Mucosa of descending colon (tissue), 3 donors: ENCODE measurements at regions not wholly inside any gene's neighbourhood (a gene's known extent, or its start where the extent isn't known, plus 50 kb on each side); places are given as distances from the start of the nearest gene placed in this dataset.

Experiments
- ATAC-seq: fragments of 200-7000 bp; cut with Tn5 transposase; one replicate; pipeline ENCODE4 v1.9.1; 2020; ENCODE audit warnings: mild to moderate bottlenecking, moderate library complexity
- DNase-seq, 3 donors: peaks; one replicate each; pipeline ENCODE4 v3.0.0-alpha.2; 2020
- H3K36me3 ChIP-seq: fragments of 200-600 bp; one replicate; pipeline ENCODE4 v1.8.0; 2021; ENCODE audit warnings: low read depth, mild to moderate bottlenecking
- H3K4me1 ChIP-seq: fragments of 200-600 bp; one replicate; pipeline ENCODE4 v1.8.0; 2021; ENCODE audit warnings: low read depth, mild to moderate bottlenecking
- H3K4me3 ChIP-seq: fragments of 200-600 bp; one replicate; pipeline ENCODE4 v1.8.0; 2021; ENCODE audit warnings: mild to moderate bottlenecking
- H3K9me3 ChIP-seq: fragments of 200-600 bp; one replicate; pipeline ENCODE4 v1.8.0; 2021; ENCODE audit warnings: mild to moderate bottlenecking
- intact Hi-C, 2 donors: fragments of 100-400 bp; cut with DNase I in 1 of 2; cut with micrococcal nuclease in 1 of 2; formaldehyde crosslinking; loops; one replicate each; pipeline versions ENCODE4 v1.11.0 to v1.11.1; 2022; cut with DNase I, micrococcal nuclease
- TF ChIP-seq, protein P1 (sequence below): fragments of 200-600 bp; IDR thresholded peaks from one replicate; pipeline ENCODE4 v1.8.0; 2022; ENCODE audit warnings: antibody characterized with exemption, mild to moderate bottlenecking
- donor health status: DM: no; HTN: no; CAD: no; lungs with moderate emphysema.
- donor health status: DM: no; HTN: no; CAD: no.
- donor health status: DM: no; HTN: yes; CAD: no.

DNA sequence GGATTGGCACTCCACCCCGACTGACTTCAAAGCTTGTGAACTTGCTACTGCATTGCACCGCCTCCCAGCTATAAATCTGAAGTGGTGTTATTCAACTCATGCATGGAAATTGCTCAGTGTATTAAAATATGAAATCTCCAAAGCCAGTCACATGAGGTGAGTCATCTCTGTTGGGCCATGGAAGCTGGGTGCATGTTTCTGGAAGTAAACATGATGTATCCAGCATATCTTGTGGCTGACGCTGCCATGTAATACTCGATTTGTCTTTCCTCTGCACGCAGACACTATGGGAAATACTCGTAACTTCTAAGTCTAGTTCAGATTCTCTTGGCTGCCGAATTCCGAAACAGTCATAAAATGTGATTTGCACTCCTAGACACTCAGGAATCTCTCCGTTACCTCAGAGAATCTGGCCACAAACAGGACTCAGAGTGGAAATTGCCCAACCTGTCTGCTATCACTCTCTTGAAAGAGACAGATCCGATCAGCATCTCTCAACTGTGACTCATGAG lies 154.9 kb upstream of the MPPED2 start:
- ATAC-seq = peak; percentile 48
- peak in 1 of 3 donors; percentile 48 for DNase-seq
- intact Hi-C loops = no loop called here
- Histone ChIP-seq H3K9me3 (no peaks in the 10 kb centered on the region), H3K4me1 (no peaks in the 10 kb centered on the region), H3K4me3 (no peak overlapping the region), H3K36me3 (no peaks in the 10 kb centered on the region)
- TF ChIP-seq, protein P1, sequence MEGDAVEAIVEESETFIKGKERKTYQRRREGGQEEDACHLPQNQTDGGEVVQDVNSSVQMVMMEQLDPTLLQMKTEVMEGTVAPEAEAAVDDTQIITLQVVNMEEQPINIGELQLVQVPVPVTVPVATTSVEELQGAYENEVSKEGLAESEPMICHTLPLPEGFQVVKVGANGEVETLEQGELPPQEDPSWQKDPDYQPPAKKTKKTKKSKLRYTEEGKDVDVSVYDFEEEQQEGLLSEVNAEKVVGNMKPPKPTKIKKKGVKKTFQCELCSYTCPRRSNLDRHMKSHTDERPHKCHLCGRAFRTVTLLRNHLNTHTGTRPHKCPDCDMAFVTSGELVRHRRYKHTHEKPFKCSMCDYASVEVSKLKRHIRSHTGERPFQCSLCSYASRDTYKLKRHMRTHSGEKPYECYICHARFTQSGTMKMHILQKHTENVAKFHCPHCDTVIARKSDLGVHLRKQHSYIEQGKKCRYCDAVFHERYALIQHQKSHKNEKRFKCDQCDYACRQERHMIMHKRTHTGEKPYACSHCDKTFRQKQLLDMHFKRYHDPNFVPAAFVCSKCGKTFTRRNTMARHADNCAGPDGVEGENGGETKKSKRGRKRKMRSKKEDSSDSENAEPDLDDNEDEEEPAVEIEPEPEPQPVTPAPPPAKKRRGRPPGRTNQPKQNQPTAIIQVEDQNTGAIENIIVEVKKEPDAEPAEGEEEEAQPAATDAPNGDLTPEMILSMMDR = no peak

DNA sequence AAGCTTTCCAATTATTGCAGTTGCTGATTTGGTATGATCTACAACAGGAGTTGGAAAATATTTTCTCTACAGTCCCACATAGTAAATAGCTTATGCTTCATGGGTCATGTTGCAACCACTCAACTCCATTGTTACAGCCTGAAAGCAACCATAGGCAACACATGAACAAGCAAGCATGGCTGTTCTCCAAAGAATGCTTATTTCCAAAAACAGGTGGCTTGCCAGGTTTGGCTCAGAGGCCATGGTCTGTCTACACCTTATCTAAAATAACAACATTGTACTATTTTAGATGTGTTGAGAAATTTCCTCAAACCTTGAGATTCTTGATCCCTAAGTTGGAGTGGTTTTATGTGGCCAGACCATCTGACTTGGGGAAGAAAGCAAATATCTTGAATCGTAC lies 153.9 kb upstream of the MPPED2 start:
- no peak for DNase-seq
- H3K9me3 ChIP-seq = no peaks in the 10 kb centered on the region
- no peak overlapping the region for H3K4me3 ChIP-seq
- H3K4me1 ChIP-seq = no peaks in the 10 kb centered on the region
- ATAC-seq = no peak
- no peaks in the 10 kb centered on the region for H3K36me3 ChIP-seq
- TF ChIP-seq, protein P1 = no peak
- intact Hi-C loops = no loop called here

DNA sequence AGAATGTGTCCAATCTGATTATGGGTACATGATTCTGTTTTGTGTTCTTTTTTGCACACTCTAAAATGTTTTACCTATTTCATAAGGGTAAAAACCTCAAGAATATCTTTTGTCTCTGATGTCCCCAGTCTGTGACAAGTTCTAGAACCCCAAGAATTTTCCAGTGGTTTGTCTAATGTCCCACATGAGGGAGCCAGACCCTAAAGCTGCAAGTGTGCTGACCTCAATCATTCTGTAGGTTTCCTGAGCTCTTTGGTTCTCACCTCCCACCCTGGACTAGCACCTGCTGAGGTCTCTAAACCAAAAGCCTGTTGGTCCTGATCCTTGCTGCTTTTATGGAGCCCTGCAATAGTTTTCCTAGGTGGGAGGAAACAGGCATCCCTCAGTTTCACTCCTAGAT lies 149.8 kb upstream of the MPPED2 start:
- intact Hi-C loops = no loop called here
- Histone ChIP-seq H3K4me3 (no peak overlapping the region), H3K9me3 (no peaks in the 10 kb centered on the region), H3K4me1 (no peaks in the 10 kb centered on the region), H3K36me3 (no peaks in the 10 kb centered on the region)
- ATAC-seq = no peak
- TF ChIP-seq, protein P1 = no peak
- DNase-seq = no peak

DNA sequence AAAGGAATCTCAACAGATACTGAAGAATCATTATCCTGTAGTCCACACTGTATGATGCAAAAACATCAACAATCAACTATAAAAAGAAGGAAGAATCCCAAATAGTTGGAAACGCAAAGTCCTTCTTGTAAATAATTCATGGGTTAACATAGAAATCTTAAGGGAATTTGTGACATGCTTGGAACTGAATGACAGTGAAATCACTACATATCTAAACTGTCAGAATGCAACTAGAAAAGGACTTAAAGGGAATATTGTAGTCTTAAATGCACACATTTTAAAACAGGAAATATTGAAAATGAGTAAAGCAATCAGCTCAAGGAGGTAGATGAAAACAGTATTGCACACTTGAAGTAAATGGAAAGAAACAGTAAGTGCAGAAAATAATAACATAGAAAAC lies 147.6 kb upstream of the MPPED2 start:
- Histone ChIP-seq H3K36me3 (no peaks in the 10 kb centered on the region), H3K4me3 (no peak overlapping the region), H3K9me3 (no peaks in the 10 kb centered on the region), H3K4me1 (no peaks in the 10 kb centered on the region)
- TF ChIP-seq, protein P1 = no peak
- no peak for DNase-seq
- ATAC-seq = no peak
- intact Hi-C loops = no loop called here

DNA sequence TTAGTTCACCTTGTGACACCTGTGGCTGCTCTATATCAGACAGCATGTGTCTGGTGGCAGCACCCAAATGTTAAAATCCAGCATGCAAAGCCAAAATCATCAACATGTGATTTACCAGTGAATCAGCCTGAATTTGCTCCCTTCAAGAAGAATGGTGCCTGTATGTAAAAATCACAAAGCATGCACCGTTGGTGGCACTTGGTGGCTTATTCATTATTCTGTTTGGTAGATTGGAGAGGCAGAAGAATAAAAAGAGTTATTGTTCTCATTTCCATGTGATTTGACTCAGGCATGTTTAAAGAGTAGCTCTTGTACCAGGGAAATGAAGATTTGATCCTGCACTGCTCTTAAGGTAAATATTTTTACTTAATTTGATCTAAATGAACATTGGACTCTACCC lies 143.9 kb upstream of the MPPED2 start:
- intact Hi-C loops = no loop called here
- no peak overlapping the region for H3K4me3 ChIP-seq
- DNase-seq (no peak), ATAC-seq (no peak)
- no peaks in the 10 kb centered on the region for H3K9me3 ChIP-seq
- no peaks in the 10 kb centered on the region for H3K36me3 ChIP-seq
- no peaks in the 10 kb centered on the region for H3K4me1 ChIP-seq
- TF ChIP-seq, protein P1 = no peak

DNA sequence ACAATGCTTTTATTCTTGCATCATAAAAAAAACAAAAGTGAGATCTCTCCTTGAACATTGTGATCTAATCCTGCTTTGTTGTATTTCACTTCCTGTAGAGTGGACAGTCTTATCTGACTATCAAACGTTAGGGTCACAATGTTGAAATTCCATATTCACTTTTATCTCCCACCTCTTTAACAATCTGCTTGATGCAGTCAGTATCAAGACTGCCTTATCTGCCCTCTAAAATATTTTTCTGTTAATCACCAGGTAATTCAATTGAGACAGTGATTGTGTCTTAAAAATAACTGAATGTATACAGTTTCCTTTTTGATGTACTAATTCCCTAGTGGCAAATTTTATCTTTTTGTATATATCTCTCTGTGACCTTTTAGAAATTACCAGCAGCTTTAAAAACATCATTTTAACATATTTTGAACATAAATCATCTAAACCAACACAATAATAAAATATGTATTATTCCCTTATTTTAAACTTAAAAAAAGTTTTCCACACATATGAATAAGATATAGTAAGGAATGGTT lies 143.1 kb upstream of the MPPED2 start:
- no peaks in the 10 kb centered on the region for H3K36me3 ChIP-seq
- intact Hi-C loops = no loop called here
- DNase-seq = no peak
- TF ChIP-seq, protein P1 = no peak
- no peaks in the 10 kb centered on the region for H3K4me1 ChIP-seq
- H3K4me3 ChIP-seq = no peak overlapping the region
- ATAC-seq = no peak
- no peaks in the 10 kb centered on the region for H3K9me3 ChIP-seq
